Hypothalamus (tissue), 51 donors: ENCODE measurements at regions not wholly inside any gene's neighbourhood (a gene's known extent, or its start where the extent isn't known, plus 50 kb on each side); places are given as distances from the start of the nearest gene placed in this dataset.
"Not testable (repeated sequence)": the region's sequence is repeated elsewhere in the genome, so short reads cannot be mapped to it uniquely, and the experiment has no call there.

ENCODE experiments used
- DNase-seq, 51 donors: peaks; one replicate each; lab custom pipeline; 2025; lab: John Stamatoyannopoulos, UW

GRCh38 chr7:9919-10318, 182.5 kb upstream of the FAM20C start:
- not testable (repeated sequence) for DNase-seq

GRCh38 chr7:32565-33280, 159.6 kb upstream of the FAM20C start:
- DNase-seq: not testable (repeated sequence)

GRCh38 chr7:35121-35541, 157.2 kb upstream of the FAM20C start:
- DNase-seq: not testable (repeated sequence)

- DNase-seq: not testable (repeated sequence)
Observed at GRCh38 chr7:36539-36938, 155.8 kb upstream of the FAM20C start.

GRCh38 chr7:37656-38055, 154.7 kb upstream of the FAM20C start:
- not testable (repeated sequence) for DNase-seq

- not testable (repeated sequence) for DNase-seq
Observed at GRCh38 chr7:38444-38843, 153.9 kb upstream of the FAM20C start.

GRCh38 chr7:39984-40740, 152.2 kb upstream of the FAM20C start:
- not testable (repeated sequence) for DNase-seq

GRCh38 chr7:40799-41750, 151.3 kb upstream of the FAM20C start:
- no peak for DNase-seq

- no peak for DNase-seq
Observed at GRCh38 chr7:41917-42565, 150.3 kb upstream of the FAM20C start.

- no peak for DNase-seq
Observed at GRCh38 chr7:43791-44540, 148.4 kb upstream of the FAM20C start.

GRCh38 chr7:44541-44896, 147.9 kb upstream of the FAM20C start:
- no peak for DNase-seq

GRCh38 chr7:45106-46090, 147.0 kb upstream of the FAM20C start:
- no peak for DNase-seq

GRCh38 chr7:46123-46829, 146.1 kb upstream of the FAM20C start:
- DNase-seq: no peak

- no peak for DNase-seq
Observed at GRCh38 chr7:46830-47140, 145.6 kb upstream of the FAM20C start.

- no peak for DNase-seq
Observed at GRCh38 chr7:51456-52068, 140.8 kb upstream of the FAM20C start.

GRCh38 chr7:52100-52499, 140.3 kb upstream of the FAM20C start:
- DNase-seq: no peak

GRCh38 chr7:53531-53930, 138.8 kb upstream of the FAM20C start:
- no peak for DNase-seq

- DNase-seq: no peak
Observed at GRCh38 chr7:54615-55014, 137.8 kb upstream of the FAM20C start.
